ENCODE measurements at regions not wholly inside any gene's neighbourhood (a gene's known extent, or its start where the extent isn't known, plus 50 kb on each side); places are given as distances from the start of the nearest gene placed in this dataset.

DNA sequence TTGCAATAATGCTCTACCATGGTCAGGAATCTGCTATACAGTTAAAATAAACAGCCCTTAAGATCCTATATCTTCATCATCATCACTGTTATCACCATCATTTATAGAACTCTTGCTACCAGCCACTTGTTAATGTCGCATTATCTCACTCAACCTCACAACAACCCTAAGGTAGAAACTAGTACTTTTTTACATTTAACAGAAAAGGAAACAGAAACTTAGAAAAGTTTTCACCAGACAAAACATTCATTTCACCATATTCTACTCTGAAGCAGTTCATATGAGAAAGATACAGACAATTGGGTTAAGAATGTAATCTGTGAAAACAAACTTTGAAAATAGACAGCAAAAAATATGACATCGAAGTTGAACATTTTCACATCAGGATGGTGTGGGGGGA lies 262.6 kb downstream of the ATG4C start:
- TF ChIP-seq, protein P1, sequence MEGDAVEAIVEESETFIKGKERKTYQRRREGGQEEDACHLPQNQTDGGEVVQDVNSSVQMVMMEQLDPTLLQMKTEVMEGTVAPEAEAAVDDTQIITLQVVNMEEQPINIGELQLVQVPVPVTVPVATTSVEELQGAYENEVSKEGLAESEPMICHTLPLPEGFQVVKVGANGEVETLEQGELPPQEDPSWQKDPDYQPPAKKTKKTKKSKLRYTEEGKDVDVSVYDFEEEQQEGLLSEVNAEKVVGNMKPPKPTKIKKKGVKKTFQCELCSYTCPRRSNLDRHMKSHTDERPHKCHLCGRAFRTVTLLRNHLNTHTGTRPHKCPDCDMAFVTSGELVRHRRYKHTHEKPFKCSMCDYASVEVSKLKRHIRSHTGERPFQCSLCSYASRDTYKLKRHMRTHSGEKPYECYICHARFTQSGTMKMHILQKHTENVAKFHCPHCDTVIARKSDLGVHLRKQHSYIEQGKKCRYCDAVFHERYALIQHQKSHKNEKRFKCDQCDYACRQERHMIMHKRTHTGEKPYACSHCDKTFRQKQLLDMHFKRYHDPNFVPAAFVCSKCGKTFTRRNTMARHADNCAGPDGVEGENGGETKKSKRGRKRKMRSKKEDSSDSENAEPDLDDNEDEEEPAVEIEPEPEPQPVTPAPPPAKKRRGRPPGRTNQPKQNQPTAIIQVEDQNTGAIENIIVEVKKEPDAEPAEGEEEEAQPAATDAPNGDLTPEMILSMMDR (IDR thresholded peaks at IDR 0.05) = no peak
- no peak for TF ChIP-seq EP300 (IDR thresholded peaks at IDR 0.05)
- TF ChIP-seq POLR2A (IDR thresholded peaks at IDR 0.05) = no peak
- TF ChIP-seq POLR2AphosphoS5 (IDR thresholded peaks at IDR 0.05) = no peak

Data from suprapubic skin (tissue), 4 donors.